ENCODE measurements at regions not wholly inside any gene's neighbourhood (a gene's known extent, or its start where the extent isn't known, plus 50 kb on each side); places are given as distances from the start of the nearest gene placed in this dataset.

GRCh38 chr19:32181216-32181920, 164.0 kb upstream of the ZNF507 start:
- Histone ChIP-seq H3K4me2 (ENCODE audit: insufficient read depth, low read length) (no peak overlapping the region), H4K20me1 (ENCODE audit: insufficient read depth, low read length) (no peaks in the 10 kb centered on the region), H3K79me2 (ENCODE audit: insufficient read depth, low read length) (no peaks in the 10 kb centered on the region), H3K36me3 (ENCODE audit: insufficient read depth, low read length) (no peaks in the 10 kb centered on the region), H3K4me1 (ENCODE audit: insufficient read depth, low read length) (no peaks in the 10 kb centered on the region), H3K4me3 (ENCODE audit: insufficient read depth, low read length) (no peak overlapping the region), H3K9me3 (ENCODE audit: low read depth, low read length) (no peaks in the 10 kb centered on the region), H3K27ac (ENCODE audit: low read depth, low read length) (no peak overlapping the region), H3K27me3 (ENCODE audit: insufficient read depth, low read length) (no peaks in the 10 kb centered on the region), H2AFZ (ENCODE audit: low read length) (no peak overlapping the region)
- no peak for DNase-seq (ENCODE audit: insufficient read length, low spot score, missing footprints)
- TF ChIP-seq, protein P1, sequence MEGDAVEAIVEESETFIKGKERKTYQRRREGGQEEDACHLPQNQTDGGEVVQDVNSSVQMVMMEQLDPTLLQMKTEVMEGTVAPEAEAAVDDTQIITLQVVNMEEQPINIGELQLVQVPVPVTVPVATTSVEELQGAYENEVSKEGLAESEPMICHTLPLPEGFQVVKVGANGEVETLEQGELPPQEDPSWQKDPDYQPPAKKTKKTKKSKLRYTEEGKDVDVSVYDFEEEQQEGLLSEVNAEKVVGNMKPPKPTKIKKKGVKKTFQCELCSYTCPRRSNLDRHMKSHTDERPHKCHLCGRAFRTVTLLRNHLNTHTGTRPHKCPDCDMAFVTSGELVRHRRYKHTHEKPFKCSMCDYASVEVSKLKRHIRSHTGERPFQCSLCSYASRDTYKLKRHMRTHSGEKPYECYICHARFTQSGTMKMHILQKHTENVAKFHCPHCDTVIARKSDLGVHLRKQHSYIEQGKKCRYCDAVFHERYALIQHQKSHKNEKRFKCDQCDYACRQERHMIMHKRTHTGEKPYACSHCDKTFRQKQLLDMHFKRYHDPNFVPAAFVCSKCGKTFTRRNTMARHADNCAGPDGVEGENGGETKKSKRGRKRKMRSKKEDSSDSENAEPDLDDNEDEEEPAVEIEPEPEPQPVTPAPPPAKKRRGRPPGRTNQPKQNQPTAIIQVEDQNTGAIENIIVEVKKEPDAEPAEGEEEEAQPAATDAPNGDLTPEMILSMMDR (IDR thresholded peaks at IDR 0.05; ENCODE audit: extremely low read depth, low read depth, low read length), result no peak

DNA sequence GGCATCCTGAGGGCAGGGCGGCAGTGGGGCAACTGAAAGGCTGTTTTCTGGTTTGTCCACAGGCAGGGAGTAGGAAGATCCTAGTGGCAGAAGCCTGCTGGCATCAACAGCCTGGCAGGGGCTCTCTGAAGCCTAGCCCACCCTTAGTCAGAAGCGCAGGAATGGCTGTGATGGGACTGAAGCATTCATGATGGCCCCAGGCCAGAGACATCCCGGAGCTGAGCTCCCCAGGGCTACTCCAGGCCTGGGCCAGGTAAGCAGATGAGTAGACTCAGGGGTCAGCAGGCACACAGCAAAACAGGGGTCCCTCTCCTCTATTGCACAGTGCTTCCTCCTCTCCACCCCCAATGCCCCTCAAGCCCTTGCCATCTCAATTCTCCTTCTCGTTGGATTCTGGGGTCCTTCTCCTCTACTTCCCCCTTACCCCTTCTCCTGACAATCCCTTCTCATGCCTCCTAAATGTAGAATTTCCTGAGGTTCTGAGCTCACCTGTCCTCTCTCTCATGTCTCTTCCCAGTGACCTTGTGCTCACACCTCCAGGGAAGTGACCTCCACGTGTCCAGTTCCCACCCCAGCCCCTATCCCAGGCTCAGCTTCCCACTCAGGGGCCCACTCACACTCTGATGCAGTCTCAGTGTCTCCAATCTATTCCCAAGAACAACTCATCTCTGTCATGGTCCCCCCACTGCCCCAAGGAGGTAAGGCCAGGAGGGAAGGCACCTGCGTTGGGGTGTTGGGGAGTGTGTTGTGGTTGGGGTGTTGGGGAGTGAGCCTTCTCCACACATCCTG, 158.7 kb upstream of the ZNF507 start:
- Histone ChIP-seq H3K79me2 (ENCODE audit: insufficient read depth, low read length) (no peaks in the 10 kb centered on the region), H3K4me3 (ENCODE audit: insufficient read depth, low read length) (no peak overlapping the region), H3K4me1 (ENCODE audit: insufficient read depth, low read length) (no peaks in the 10 kb centered on the region), H3K36me3 (ENCODE audit: insufficient read depth, low read length) (no peaks in the 10 kb centered on the region), H3K9me3 (ENCODE audit: low read depth, low read length) (no peaks in the 10 kb centered on the region), H4K20me1 (ENCODE audit: insufficient read depth, low read length) (no peaks in the 10 kb centered on the region), H3K4me2 (ENCODE audit: insufficient read depth, low read length) (no peak overlapping the region), H3K27ac (ENCODE audit: low read depth, low read length) (no peak overlapping the region), H3K27me3 (ENCODE audit: insufficient read depth, low read length) (no peaks in the 10 kb centered on the region), H2AFZ (ENCODE audit: low read length) (no peak overlapping the region)
- TF ChIP-seq, protein P1 (IDR thresholded peaks at IDR 0.05; ENCODE audit: extremely low read depth, low read depth, low read length), result no peak
- DNase-seq (ENCODE audit: insufficient read length, low spot score, missing footprints), result no peak

- Histone ChIP-seq H3K4me3 (ENCODE audit: insufficient read depth, low read length) (no peak overlapping the region), H3K36me3 (ENCODE audit: insufficient read depth, low read length) (no peaks in the 10 kb centered on the region), H3K27ac (ENCODE audit: low read depth, low read length) (no peak overlapping the region), H3K4me1 (ENCODE audit: insufficient read depth, low read length) (no peaks in the 10 kb centered on the region), H3K4me2 (ENCODE audit: insufficient read depth, low read length) (no peak overlapping the region), H3K9me3 (ENCODE audit: low read depth, low read length) (no peaks in the 10 kb centered on the region), H3K79me2 (ENCODE audit: insufficient read depth, low read length) (no peaks in the 10 kb centered on the region), H4K20me1 (ENCODE audit: insufficient read depth, low read length) (no peaks in the 10 kb centered on the region), H3K27me3 (ENCODE audit: insufficient read depth, low read length) (no peaks in the 10 kb centered on the region), H2AFZ (ENCODE audit: low read length) (no peak overlapping the region)
- no peak for DNase-seq (ENCODE audit: insufficient read length, low spot score, missing footprints)
- TF ChIP-seq, protein P1 (IDR thresholded peaks at IDR 0.05; ENCODE audit: extremely low read depth, low read depth, low read length), result no peak
Observed at GRCh38 chr19:32188921-32189320, 156.5 kb upstream of the ZNF507 start.

All from osteoblast (primary cell).